HG03571 (cell line): ENCODE measurements at regions not wholly inside any gene's neighbourhood (a gene's known extent, or its start where the extent isn't known, plus 50 kb on each side); places are given as distances from the start of the nearest gene placed in this dataset.
"Not testable (repeated sequence)": the region's sequence is repeated elsewhere in the genome, so short reads cannot be mapped to it uniquely, and the experiment has no call there.

Experiments used
- ATAC-seq: cut with Tn5 transposase; IDR thresholded peaks from one replicate; pipeline ENCODE4 v1.9.1; 2021; ENCODE audit not compliant: unreplicated experiment

GRCh38 chr5:145015146-145015545, 820.0 kb downstream of the PRELID2 start:
- no peak for ATAC-seq

DNA sequence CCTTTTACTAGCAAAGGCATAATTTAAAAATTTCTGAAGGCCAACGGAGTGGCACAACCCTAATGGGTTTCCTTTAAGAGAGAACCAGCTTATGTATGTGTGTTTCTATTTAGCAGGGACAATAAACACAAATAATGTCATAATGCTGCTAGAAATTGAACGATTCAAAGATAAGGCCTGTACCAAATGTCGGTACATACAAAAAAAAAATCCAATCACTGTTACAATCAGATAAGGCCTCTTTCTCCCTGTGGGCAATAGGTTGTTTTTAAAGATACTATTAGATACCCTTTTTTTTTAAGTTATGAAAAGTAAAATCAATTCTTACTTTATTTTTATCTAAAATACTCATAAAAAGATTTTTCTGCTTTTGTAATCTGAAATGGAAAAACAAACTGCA, 821.0 kb downstream of the PRELID2 start:
- no peak for ATAC-seq

GRCh38 chr5:145010834-145011233, 824.3 kb downstream of the PRELID2 start:
- no peak for ATAC-seq

DNA sequence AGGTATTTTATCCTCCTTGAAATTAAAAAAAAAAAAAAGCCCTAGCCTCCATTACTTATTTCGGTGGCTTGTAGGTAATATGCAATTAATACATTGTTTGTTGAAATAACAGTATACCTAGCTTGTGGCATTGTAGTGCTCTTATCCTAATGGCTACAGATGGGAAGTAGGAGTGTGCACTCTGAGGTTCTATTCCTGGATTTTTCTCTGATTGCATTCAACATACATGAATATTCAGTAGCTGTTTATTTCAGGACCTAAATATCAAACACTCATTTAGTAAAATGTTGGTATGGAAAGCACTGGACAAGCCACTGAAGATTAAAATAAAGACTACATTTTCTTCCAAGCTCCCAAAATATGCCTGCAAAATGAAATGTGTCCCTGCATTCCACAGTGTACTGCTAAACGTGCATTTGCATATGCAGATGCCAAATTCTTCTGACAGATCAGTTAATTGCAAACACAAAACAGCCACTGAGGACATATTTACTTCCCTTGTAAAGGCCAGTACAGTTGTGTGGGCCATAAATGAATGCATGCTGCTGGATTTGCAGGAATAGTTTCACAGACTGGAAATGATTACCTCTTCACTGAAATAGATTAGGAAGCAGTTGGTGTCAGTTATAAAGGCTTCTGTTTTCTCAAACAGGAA, 826.1 kb downstream of the PRELID2 start:
- no peak for ATAC-seq

DNA sequence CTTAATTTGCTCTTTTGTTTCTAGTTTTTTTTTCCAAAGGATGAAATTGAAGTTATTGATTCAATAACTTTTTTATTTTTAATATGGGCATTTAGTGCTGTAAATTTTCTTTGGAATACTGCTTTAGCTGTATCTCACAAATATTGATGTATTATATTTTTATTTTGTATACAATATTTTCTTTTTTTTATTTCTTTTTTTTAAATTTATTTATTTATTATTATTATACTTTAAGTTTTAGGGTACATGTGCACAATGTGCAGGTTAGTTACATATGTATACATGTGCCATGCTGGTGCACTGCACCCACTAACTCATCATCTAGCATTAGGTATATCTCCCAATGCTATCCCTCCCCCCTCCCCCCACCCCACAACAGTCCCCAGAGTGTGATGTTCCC, 823.7 kb downstream of the KCTD16 start:
- not testable (repeated sequence) for ATAC-seq

- no peak for ATAC-seq
Observed at GRCh38 chr5:144983101-144983500, 812.4 kb downstream of the KCTD16 start.

- no peak for ATAC-seq
Observed at GRCh38 chr5:144979516-144980264, 809.0 kb downstream of the KCTD16 start.

- no peak for ATAC-seq
Observed at GRCh38 chr5:144972317-144972716, 801.6 kb downstream of the KCTD16 start.

GRCh38 chr5:144971108-144971850, 800.6 kb downstream of the KCTD16 start:
- ATAC-seq: no peak

GRCh38 chr5:144960296-144960695, 789.6 kb downstream of the KCTD16 start:
- ATAC-seq: no peak

GRCh38 chr5:144958002-144958401, 787.3 kb downstream of the KCTD16 start:
- no peak for ATAC-seq

DNA sequence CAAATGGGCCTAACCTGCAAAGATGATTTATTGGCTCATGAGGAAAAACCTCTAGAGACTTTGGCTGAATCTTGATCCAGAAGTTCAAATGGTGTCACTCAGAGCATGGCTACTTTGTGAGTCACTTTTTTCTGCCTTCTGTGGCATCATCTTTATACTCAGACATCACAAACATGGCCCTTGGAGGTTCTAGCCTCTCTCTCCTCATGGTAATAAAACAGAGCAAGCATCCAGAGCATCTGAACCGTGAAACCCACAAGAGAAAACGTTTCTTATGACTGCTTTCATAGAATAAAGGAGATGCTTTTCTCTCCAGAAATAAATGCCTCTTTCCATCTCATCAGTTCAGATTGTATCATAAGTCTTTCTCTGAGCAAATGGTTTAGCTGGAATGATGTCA, 780.3 kb downstream of the KCTD16 start:
- ATAC-seq: no peak

- no peak for ATAC-seq
Observed at GRCh38 chr5:144947023-144947422, 776.4 kb downstream of the KCTD16 start.

GRCh38 chr5:144945503-144945902, 774.8 kb downstream of the KCTD16 start:
- ATAC-seq: no peak

DNA sequence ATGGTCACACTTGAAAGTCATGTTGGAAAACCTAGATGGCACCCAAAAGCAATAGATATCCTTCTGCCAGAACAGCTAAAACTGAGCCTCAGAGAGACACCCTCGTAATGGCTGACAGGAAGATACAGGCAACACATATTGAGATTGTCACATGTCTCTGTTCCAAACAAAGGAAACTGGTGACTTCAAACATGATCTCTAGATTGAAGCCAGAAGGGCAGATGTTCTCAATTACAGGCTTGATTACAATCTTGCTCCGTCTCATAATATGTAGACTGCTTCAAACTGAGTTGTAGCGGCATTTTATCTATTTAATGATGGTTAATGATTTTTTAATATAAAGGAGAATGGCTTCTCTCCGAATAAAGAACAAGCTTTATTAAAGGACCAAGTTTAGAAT, 774.3 kb downstream of the KCTD16 start:
- no peak for ATAC-seq

DNA sequence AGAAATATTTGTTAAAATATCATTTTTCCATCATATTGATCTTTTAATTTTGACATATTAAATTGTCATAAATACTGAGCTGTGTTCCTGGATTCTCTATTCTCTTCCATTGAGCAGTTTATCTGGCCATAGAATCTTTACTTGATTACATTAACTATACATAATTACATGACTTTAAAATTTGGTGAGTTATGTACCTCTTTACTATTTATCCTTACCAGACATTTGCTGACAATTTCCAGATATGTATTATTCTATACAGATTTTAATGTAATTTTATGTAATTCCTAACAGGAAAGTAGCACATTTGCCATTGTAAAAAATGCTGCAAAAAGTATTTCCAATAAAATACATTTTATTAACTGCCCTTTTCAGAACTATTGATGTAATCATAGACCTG, 770.3 kb downstream of the KCTD16 start:
- ATAC-seq: no peak

DNA sequence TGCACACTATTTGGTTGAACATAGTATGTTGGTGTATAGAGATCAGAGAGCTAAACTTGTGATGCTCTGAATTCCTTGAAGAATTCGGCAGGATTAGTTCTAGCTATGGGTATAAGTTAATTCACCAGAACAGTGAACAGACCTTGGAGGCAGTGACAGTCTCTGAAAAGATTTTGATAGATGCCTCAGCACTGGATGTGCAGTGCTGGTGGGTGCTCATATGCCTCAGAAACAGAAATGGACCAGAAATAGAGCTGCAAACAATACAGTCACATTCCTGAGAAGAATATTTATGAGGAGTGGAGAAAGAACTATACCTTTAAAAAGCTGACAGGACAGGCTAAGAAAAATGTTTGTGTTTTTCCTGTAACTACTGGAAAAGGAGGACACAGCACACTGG, 747.7 kb downstream of the KCTD16 start:
- no peak for ATAC-seq

- ATAC-seq: no peak
Observed at GRCh38 chr5:144915452-144915851, 744.8 kb downstream of the KCTD16 start.

DNA sequence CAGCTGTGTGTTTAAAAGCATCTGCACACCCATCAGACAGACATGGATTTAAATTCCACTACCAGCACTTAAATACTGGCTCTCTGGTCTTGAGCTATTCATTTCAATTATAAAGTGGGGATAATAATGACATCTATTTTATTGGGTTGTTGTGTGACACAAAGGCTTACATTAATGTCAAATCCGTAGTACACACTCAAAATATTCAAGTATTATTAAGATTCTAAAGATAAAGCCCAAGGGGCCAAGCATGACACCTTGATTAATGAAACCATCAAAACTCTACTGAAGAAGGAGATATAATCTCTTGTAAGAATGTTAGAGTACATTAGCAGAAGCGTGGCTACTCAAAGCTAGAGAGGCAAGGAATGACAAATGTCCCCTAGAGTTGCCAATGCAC, 743.0 kb downstream of the KCTD16 start:
- no peak for ATAC-seq

- ATAC-seq: no peak
Observed at GRCh38 chr5:144896473-144896872, 725.8 kb downstream of the KCTD16 start.

- no peak for ATAC-seq
Observed at GRCh38 chr5:144886668-144887067, 716.0 kb downstream of the KCTD16 start.

DNA sequence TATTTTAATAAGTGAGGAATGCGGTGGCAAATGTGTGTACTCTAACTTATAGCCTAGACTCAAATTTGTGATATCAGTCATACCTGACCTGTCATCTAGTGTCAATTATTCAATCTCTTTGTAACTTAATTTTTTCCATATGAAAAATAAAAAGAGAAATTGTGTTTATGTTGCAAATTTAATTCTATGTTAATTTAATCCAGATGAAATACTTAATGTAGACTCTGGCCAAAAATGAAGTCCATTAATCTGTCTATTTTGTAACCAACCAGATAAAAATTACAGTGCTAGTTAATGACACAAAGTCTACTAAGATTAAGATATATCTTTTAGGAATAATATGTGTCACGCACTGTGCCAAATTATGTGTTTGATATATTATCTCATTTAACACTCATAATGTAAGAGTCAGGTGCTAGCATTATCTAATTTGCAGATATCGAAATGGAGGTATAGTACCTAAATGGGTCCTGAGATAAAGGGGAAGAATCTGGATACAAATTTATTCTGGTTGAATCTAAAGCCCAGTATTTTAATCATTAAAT, 712.1 kb downstream of the KCTD16 start:
- ATAC-seq: no peak
